Embryonic facial prominence (tissue), 1 donor: ENCODE measurements at regions not wholly inside any gene's neighbourhood (a gene's known extent, or its start where the extent isn't known, plus 50 kb on each side); places are given as distances from the start of the nearest gene placed in this dataset.
A peak's percentile ranks its signal among the peaks of the same experiment; 100 is the strongest.
"Not testable (repeated sequence)": the region's sequence is repeated elsewhere in the genome, so short reads cannot be mapped to it uniquely, and the experiment has no call there.

Experiments
- DNase-seq: peaks from one replicate; pipeline ENCODE4 v3.0.0-alpha.2; 2016; ENCODE audit errors: extremely low spot score

DNA sequence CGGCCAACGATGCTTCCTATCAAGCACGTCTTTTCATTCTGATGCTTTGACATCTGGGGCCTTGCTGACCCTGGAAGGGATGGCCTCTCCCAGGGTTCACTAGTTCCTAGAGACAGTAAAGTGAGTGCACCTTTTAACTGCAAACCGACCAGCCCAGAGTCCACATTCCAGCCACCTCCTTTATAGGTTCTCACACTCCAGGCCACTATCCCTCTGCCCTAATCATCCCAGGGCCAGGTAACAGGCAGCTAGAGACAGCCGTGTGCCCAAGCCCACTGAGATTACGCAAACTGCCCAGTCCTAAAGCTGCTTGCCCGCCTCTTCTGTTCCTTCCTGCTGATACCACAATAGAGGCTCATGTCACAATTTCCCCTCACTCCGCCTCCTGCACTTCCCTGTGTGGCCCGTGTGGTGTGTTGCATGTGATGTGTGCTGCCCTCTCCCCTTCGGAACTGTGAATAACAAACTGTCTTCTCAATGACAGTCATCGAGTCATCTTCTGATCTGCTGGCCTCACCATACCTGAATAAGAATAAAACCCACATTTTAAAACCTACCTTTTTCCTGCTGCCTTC lies 123.7 kb upstream of the EXOC2 start:
- DNase-seq, result no peak

DNA sequence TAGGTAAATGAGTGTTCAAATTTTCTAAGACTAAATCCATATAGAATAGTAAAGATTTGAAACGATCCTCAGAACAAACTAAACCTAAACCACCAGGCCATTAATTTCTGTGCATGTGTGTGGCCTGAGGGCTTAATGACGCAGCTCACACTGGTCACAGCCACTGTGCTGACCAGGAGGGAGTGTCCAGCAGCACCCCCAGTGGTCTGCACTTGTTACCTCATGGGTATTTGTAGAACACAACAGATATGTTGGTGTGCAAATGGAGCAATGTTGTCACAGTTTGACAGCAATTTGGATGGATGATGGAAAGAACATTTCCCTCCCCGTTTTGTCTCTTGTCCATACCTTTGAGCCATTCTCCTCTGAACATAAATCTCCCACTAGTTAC lies 122.4 kb upstream of the EXOC2 start:
- no peak for DNase-seq

DNA sequence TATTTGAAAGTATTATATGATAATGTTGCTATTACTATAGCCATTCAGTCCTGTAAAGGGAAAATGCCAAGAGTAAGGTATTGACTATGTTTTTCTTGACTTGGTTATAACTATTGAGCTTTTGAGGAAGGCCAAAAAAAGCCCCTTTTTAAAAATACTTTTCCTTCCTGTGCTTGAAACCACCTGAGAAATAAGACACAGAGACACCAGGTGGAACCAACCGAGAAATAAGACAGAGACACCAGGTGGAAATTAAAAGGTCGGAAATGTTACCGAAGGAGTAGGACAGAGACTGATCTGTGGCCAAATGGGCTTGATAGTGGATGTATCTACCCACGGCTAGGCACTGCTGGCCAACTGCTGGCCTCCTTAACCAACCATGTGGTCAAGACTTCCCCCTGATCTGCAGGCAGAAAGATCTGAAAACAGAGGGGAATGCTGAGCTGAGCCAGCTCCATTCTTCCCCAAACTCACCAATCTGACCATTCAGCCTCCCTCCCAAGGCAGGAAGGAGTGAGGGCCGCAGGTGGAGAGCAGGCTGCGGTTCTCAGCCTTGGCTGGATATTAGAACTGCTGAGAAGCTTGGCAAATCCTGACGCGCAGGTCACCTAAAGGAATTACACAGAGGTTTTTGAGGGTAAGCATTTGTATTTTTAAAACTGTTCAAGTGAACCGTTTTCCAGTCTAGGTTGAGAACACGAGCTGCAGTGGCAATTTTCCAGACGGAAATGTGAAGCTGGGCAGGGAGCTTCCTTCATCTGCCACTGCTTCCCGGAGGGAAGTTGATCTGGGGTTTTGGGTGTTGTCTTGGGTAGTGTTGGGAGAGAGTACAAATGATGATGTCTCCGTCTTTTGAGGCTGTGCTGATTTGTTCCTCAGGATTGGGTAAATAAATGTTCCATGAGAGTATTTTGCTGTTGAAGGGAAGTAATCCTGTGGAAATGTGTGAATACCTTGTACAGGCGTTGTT lies 121.7 kb upstream of the EXOC2 start:
- DNase-seq, result no peak

GRCh38 chr6:811831-812230 lies 118.9 kb upstream of the EXOC2 start:
- no peak for DNase-seq

- no peak for DNase-seq
These were observed 118.3 kb upstream of the EXOC2 start for GRCh38 chr6:811191-811590.

- DNase-seq, result no peak
These were observed 111.8 kb upstream of the EXOC2 start for GRCh38 chr6:804771-805170.

- DNase-seq, result no peak
These were observed 111.4 kb upstream of the EXOC2 start for GRCh38 chr6:804317-804716.

GRCh38 chr6:803191-803977 lies 110.4 kb upstream of the EXOC2 start:
- DNase-seq, result no peak

GRCh38 chr6:802701-803100 lies 109.8 kb upstream of the EXOC2 start:
- no peak for DNase-seq

DNA sequence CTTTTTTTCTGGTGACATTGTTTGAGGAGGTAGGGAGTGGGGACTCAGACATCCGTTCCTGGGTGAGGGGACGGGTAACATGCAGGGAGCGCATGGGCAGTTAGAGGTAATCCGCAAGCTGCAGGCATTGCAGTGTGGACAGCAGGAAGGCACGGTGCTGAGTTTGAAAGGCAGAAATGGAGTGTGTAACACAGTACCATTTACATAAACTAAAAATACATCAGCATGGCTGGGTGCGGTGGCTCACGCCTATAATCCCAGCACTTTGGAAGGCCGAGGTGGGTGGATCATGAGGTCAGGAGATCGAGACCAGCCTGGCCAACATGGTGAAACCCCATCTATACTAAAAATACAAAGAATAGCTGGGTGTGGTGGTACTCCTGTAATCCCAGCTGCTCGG lies 109.3 kb upstream of the EXOC2 start:
- DNase-seq, result not testable (repeated sequence)

- DNase-seq, result no peak
These were observed 106.8 kb upstream of the EXOC2 start for GRCh38 chr6:799769-800168.

DNA sequence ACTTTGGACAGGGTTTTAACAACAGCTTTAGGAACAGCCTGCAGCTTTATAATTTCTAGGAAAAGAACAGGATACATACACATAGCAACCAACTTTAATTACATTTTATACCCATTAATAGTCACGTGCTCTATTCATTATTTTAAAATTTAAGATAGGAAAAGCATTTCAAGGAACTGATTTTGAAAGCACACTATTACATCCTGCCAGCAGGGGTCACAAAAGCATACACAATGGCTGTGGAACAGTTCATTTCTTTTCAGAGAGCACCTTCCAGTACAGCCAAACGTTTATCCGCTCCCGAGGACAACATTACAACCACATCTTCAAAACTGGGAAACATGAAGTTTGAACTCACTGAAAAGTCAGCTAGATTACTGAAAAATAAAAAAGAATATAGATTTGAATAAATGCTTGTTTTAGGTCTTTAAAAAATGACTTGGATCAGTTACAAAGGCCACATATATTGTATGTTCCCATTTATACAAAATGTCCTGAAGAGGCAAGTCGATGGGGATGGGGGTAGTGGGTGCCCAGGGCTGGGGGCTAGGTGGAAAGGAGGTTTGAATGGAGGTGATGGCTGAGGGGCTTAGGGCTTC lies 104.6 kb upstream of the EXOC2 start:
- peak; percentile 68 for DNase-seq

DNA sequence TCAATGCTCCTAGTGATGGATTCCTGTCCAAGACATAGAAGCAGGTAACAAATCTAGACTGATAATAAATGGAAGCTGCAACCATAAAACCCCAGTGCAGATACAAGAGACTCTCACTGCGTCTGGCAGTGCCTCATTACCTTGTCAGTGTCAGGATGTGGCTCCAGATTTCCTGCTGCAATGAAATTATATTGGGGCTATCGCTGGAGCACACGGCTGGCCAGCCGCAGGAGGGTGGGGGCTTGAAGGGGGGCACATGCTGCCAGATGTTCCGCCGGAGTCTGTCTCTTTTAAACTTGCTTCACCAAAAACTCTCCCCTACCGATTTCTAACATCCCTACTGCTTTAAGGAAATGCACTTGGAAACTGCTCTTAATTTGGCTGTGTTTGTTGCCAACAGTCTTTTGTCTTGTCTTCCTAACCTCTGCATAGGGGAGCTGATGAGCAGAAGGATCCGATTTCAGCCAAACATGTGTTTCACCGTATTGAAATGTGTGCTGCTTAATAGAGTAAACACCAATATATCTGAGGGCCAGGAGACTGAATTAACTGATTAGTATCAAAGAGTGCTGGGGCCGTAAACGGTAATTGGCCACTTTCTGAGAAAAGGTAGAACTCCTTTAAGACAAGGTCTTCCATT lies 102.2 kb upstream of the EXOC2 start:
- DNase-seq, result no peak

DNA sequence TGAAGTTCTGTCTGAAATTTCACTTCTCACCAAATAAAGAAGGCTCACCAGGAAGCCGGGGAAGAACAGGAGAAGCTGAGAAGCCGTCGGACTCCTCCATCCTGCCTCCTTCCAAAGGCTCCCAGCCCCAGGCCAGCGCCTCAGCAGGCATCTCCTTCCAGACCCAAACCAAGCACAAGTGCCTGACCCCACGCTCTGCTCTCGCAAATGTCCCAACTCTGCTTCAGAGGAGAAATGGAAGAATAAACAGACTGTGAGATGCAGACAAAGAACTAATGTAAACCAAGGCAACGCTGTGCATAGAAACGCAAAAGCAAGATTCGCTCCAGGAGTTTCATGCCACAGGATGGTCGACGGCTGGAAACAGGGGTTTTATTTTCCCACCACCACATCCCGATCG lies 100.3 kb upstream of the EXOC2 start:
- no peak for DNase-seq

GRCh38 chr6:792662-793061 lies 99.7 kb upstream of the EXOC2 start:
- DNase-seq, result no peak

- no peak for DNase-seq
These were observed 95.1 kb upstream of the EXOC2 start for GRCh38 chr6:788058-788457.

- no peak for DNase-seq
These were observed 94.2 kb upstream of the EXOC2 start for GRCh38 chr6:786946-787763.

- no peak for DNase-seq
These were observed 91.2 kb upstream of the EXOC2 start for GRCh38 chr6:783966-784735.

GRCh38 chr6:782141-782540 lies 89.2 kb upstream of the EXOC2 start:
- DNase-seq, result no peak

DNA sequence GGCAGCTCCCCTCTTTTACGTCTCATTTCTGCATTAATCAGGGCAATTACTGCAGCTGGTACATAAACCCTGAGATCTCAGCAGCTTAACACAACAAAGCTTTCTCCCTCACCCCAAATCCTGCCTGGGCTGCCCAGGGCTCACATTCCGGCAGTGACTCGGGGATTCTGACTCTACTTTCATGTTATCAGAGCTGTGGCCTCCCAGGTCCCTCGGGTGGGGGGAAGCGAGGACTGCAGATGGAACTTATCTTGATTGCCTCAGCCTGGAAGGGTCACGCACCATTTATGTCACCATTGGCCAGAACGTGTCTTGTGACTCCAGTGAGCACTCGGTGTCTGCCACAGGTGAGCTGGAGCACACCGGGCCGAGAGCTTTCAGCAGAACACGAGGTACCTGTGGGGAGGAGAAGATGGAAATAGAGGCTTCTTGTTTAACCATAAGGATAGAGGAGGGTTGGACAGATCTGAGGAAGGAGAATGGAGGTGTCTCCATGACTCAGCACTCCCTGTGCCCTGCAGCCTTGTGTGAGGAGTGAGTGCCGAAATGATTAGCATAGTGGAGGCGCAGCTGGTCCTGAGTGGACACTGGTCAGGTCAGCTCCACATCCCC lies 88.5 kb upstream of the EXOC2 start:
- DNase-seq, result no peak
